Osteoblast (primary cell): ENCODE measurements at regions not wholly inside any gene's neighbourhood (a gene's known extent, or its start where the extent isn't known, plus 50 kb on each side); places are given as distances from the start of the nearest gene placed in this dataset.

ENCODE experiments used
- DNase-seq: peaks from one replicate; pipeline ENCODE4 v3.0.0; 2011; ENCODE audit warnings: low spot score, mixed read lengths; ENCODE audit not compliant: insufficient read length; ENCODE audit errors: missing footprints
- H2AFZ ChIP-seq: 2 replicates; pipeline ENCODE4 v1.6.0; 2011; ENCODE audit warnings: mild to moderate bottlenecking, low read length
- H3K27ac ChIP-seq: 2 replicates; pipeline ENCODE4 v1.5.1; 2011; ENCODE audit warnings: mild to moderate bottlenecking, low read depth, low read length, moderate library complexity
- H3K27me3 ChIP-seq: 2 replicates; pipeline ENCODE4 v1.6.0; 2012; ENCODE audit warnings: mild to moderate bottlenecking, control low read depth, inconsistent platforms, low read length, moderate library complexity; ENCODE audit not compliant: insufficient read depth
- H3K36me3 ChIP-seq: 2 replicates; pipeline ENCODE4 v1.5.1; 2011; ENCODE audit warnings: mild to moderate bottlenecking, low read length, control low read depth, moderate library complexity; ENCODE audit not compliant: insufficient read depth
- H3K4me1 ChIP-seq: 2 replicates; pipeline ENCODE4 v1.5.1; 2011; ENCODE audit warnings: mild to moderate bottlenecking, low read length, control low read depth, moderate library complexity; ENCODE audit not compliant: insufficient read depth
- H3K4me2 ChIP-seq: 2 replicates; pipeline ENCODE4 v1.6.0; 2011; ENCODE audit warnings: mild to moderate bottlenecking, low read length; ENCODE audit not compliant: insufficient read depth
- H3K4me3 ChIP-seq: fragments of 200-600 bp; sonication (generic); 3 replicates; pipeline ENCODE4 v1.5.1; 2012; ENCODE audit warnings: mild to moderate bottlenecking, low read length, inconsistent platforms; ENCODE audit not compliant: insufficient read depth
- H3K79me2 ChIP-seq: 2 replicates; pipeline ENCODE4 v1.6.0; 2012; ENCODE audit warnings: mild to moderate bottlenecking, low read length, control low read depth, inconsistent platforms; ENCODE audit not compliant: insufficient read depth
- H3K9me3 ChIP-seq: 2 replicates; pipeline ENCODE4 v1.5.1; 2011; ENCODE audit warnings: low read depth, low read length, control low read depth
- H4K20me1 ChIP-seq: 2 replicates; pipeline ENCODE4 v1.6.0; 2012; ENCODE audit warnings: mild to moderate bottlenecking, low read length, control low read depth; ENCODE audit not compliant: insufficient read depth
- TF ChIP-seq, protein P1 (sequence below): IDR thresholded peaks from 2 replicates; pipeline ENCODE4 v1.5.1; 2011; ENCODE audit warnings: mild to moderate bottlenecking, low read depth, low read length, moderate library complexity; ENCODE audit errors: extremely low read depth

- Histone ChIP-seq H3K27ac (peak overlapping the region; percentile 55), H3K4me1 (peaks cover 24% of the 10 kb centered on the region), H3K36me3 (no peaks in the 10 kb centered on the region), H2AFZ (no peak overlapping the region), H3K4me3 (no peak overlapping the region), H3K27me3 (no peaks in the 10 kb centered on the region), H3K4me2 (peak overlapping the region; percentile 61), H4K20me1 (no peaks in the 10 kb centered on the region), H3K9me3 (no peaks in the 10 kb centered on the region), H3K79me2 (no peaks in the 10 kb centered on the region)
- no peak for DNase-seq
- TF ChIP-seq, protein P1, sequence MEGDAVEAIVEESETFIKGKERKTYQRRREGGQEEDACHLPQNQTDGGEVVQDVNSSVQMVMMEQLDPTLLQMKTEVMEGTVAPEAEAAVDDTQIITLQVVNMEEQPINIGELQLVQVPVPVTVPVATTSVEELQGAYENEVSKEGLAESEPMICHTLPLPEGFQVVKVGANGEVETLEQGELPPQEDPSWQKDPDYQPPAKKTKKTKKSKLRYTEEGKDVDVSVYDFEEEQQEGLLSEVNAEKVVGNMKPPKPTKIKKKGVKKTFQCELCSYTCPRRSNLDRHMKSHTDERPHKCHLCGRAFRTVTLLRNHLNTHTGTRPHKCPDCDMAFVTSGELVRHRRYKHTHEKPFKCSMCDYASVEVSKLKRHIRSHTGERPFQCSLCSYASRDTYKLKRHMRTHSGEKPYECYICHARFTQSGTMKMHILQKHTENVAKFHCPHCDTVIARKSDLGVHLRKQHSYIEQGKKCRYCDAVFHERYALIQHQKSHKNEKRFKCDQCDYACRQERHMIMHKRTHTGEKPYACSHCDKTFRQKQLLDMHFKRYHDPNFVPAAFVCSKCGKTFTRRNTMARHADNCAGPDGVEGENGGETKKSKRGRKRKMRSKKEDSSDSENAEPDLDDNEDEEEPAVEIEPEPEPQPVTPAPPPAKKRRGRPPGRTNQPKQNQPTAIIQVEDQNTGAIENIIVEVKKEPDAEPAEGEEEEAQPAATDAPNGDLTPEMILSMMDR, result no peak
These were observed 152.3 kb downstream of the GAS1 start for GRCh38 chr9:86795047-86795442.

DNA sequence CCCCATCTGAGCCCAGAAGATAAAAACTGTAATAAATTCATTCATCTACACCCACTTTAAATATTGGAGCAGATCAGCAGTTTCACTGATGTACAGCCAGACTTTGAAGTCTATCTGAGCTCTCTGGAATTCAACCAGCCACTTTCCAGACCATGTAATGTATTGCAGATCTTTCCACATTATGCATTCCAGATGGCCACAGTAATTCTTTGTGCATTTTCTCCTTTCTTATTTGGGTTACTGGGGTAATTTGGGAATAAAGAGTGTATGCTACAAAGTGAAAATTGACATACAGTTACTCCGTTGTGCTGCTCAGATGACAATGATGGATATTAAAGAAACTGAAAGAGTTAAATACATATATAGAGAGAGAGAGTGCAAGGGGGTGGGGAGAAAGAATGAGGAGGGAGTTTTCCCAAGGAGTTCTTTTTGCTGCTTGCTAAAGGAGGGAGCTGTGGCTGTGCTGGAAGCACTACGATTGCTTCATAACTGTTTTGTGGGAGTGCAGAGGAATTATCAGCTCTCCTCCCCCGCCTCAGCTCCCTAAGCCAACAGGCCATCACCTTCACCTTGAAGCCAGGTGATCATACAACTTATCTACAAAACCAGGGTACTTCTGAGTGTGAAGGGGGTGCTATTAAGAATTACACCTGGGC is 152.8 kb downstream of the GAS1 start:
- TF ChIP-seq, protein P1, result no peak
- Histone ChIP-seq H3K4me3 (no peak overlapping the region), H3K79me2 (no peaks in the 10 kb centered on the region), H3K27me3 (no peaks in the 10 kb centered on the region), H3K9me3 (no peaks in the 10 kb centered on the region), H3K4me1 (peaks cover 24% of the 10 kb centered on the region), H4K20me1 (no peaks in the 10 kb centered on the region), H3K27ac (peak overlapping the region; percentile 55), H3K36me3 (no peaks in the 10 kb centered on the region), H3K4me2 (peak overlapping the region; percentile 61), H2AFZ (no peak overlapping the region)
- DNase-seq, result no peak

DNA sequence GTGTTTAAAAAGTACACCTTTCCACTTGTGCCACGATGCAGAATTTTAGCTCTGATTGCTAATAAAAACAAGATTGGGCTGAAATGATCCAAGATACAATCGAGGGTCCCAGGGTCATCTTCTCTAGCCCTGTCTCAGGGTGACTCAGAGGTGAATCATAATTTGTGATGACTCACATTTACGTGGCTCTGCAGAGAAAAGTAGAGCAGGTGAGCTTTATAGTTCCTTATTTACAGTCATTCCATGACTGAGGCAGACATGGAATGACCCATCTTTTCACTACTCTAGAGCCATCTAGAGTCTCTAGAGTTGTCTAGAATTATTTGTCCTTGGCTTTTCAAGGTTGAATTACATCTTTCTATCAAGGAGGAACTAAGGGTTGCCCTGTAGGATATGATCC is 155.2 kb downstream of the GAS1 start:
- Histone ChIP-seq H3K4me2 (no peak overlapping the region), H4K20me1 (no peaks in the 10 kb centered on the region), H2AFZ (no peak overlapping the region), H3K79me2 (no peaks in the 10 kb centered on the region), H3K27me3 (no peaks in the 10 kb centered on the region), H3K27ac (no peak overlapping the region), H3K4me1 (peaks cover 24% of the 10 kb centered on the region), H3K9me3 (no peaks in the 10 kb centered on the region), H3K4me3 (no peak overlapping the region), H3K36me3 (no peaks in the 10 kb centered on the region)
- DNase-seq, result no peak
- TF ChIP-seq, protein P1, result no peak

DNA sequence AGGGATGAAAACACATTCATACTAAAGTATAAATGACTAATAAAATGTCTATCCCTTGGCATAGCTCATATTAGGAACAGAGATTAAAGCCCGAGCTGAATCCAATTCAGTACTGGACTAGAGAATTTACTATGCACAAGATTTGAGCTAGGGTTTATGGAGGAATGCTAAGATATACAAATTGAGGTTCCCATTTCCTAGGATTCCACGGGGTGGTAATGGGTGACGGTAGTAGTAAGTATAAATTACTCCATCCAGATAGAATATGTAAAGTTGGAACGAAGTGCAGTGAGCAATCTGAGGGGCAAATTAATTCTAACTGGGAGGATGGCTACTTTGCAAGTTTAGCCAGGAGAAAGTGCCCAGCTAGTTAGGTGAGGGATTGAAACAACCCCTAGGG is 156.5 kb downstream of the GAS1 start:
- no peak for DNase-seq
- no peaks in the 10 kb centered on the region for H3K36me3 ChIP-seq
- H3K79me2 ChIP-seq, result no peaks in the 10 kb centered on the region
- no peaks in the 10 kb centered on the region for H3K27me3 ChIP-seq
- H3K9me3 ChIP-seq, result no peaks in the 10 kb centered on the region
- no peaks in the 10 kb centered on the region for H4K20me1 ChIP-seq
- TF ChIP-seq, protein P1, result no peak
- no peak overlapping the region for H3K4me3 ChIP-seq
- H2AFZ ChIP-seq, result no peak overlapping the region
- no peak overlapping the region for H3K4me2 ChIP-seq
- peaks cover 15% of the 10 kb centered on the region for H3K4me1 ChIP-seq
- no peak overlapping the region for H3K27ac ChIP-seq
